ENCODE measurements at regions not wholly inside any gene's neighbourhood (a gene's known extent, or its start where the extent isn't known, plus 50 kb on each side); places are given as distances from the start of the nearest gene placed in this dataset.

DNA sequence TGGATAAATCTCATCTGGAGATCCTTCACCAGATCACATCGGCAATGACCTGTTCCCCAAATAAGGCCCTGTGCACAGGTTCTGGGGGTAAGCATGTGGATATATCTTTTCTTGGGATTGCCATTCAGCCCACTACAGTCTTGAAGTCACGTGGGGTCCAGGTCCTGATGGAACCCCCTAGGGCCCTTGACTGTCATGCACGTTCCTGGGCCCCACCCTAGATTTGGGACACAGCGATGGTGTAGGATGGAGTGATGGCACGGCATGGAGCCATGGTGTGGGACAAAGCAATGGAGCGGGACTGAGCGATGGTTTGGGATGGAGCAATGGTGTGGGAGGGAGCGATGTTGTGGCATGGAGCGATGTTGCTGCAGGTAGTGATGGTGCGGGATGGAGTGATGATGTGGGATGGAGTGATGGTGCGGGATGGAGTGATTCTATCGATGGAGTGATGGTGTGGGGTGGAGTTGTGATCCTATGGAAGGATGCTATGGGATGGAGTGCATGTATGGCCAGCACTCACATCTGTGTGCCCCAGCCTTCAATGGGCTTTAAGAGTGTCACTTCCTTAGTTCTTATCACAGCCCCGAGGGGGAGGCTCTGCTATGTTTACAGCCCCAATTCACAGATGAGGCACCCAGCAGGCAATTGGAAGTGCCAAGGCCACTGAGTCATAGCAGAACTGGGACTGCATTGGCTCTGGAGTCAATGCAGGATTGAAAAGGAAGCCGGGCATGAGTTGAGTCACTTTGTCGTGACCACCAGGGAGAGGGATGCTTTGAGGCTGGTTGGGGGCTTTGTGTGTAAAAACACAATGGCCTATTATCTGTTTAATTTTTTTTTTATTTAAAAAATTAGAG, 97.0 kb upstream of the C1orf174 start:
- TF ChIP-seq, protein P1, sequence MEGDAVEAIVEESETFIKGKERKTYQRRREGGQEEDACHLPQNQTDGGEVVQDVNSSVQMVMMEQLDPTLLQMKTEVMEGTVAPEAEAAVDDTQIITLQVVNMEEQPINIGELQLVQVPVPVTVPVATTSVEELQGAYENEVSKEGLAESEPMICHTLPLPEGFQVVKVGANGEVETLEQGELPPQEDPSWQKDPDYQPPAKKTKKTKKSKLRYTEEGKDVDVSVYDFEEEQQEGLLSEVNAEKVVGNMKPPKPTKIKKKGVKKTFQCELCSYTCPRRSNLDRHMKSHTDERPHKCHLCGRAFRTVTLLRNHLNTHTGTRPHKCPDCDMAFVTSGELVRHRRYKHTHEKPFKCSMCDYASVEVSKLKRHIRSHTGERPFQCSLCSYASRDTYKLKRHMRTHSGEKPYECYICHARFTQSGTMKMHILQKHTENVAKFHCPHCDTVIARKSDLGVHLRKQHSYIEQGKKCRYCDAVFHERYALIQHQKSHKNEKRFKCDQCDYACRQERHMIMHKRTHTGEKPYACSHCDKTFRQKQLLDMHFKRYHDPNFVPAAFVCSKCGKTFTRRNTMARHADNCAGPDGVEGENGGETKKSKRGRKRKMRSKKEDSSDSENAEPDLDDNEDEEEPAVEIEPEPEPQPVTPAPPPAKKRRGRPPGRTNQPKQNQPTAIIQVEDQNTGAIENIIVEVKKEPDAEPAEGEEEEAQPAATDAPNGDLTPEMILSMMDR (IDR thresholded peaks at IDR 0.05; ENCODE audit: low read depth, low read length, poor library complexity, severe bottlenecking) = no peak
- TF ChIP-seq EZH2phosphoT487 (IDR thresholded peaks at IDR 0.05; ENCODE audit: borderline replicate concordance, low read length) = no peak

Data from DOHH2 (cell line).